SK-N-SH (cell line): ENCODE measurements at regions not wholly inside any gene's neighbourhood (a gene's known extent, or its start where the extent isn't known, plus 50 kb on each side); places are given as distances from the start of the nearest gene placed in this dataset.

Experiments
- CTCF ChIP-seq: fragments of 200-600 bp; sonication (generic); IDR thresholded peaks from 2 replicates; pipeline ENCODE4 v1.6.1; 2017; ENCODE audit warnings: antibody characterized with exemption, mild to moderate bottlenecking, moderate library complexity
- POLR2AphosphoS5 ChIP-seq: IDR thresholded peaks from 2 replicates; pipeline ENCODE4 v1.6.1; 2012; ENCODE audit warnings: low read depth, low read length
- SIN3A ChIP-seq: IDR thresholded peaks from 2 replicates; pipeline ENCODE4 v1.6.1; 2012; ENCODE audit warnings: low read depth, mild to moderate bottlenecking, low read length, moderate library complexity, borderline replicate concordance
- TF ChIP-seq, protein P1 (sequence below): IDR thresholded peaks from 2 replicates; pipeline ENCODE4 v1.4.0; 2012; ENCODE audit warnings: low read depth

DNA sequence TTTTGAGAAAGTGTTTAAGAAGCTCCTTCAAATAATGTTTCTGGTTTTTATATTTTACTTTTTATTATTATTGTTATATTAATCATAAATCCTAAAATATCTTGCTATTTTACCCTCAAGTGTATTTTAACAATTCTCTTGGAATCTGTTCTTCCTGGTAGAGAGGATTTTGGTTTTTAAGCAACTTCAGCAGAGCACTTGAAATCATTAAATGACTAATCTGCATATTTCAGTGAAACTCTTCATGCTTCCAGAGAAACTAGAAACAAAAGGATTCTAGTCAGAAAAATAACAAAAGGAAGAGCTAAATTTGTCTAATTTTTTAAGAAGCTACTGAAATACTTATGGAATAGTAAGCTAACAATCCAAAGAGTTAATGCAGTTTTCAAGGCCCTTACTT lies 1057.3 kb downstream of the TLE1 start:
- TF ChIP-seq, protein P1, sequence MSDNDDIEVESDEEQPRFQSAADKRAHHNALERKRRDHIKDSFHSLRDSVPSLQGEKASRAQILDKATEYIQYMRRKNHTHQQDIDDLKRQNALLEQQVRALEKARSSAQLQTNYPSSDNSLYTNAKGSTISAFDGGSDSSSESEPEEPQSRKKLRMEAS, result no peak
- TF ChIP-seq POLR2AphosphoS5 (no peak), SIN3A (no peak), CTCF (no peak)
